ENCODE measurements at regions not wholly inside any gene's neighbourhood (a gene's known extent, or its start where the extent isn't known, plus 50 kb on each side); places are given as distances from the start of the nearest gene placed in this dataset.
A peak's percentile ranks its signal among the peaks of the same experiment; 100 is the strongest.

- peak in 1 of 2 experiments; percentile 41 for DNase-seq
Observed at GRCh38 chr21:32132881-32133280, 146.0 kb downstream of the MIS18A start.

DNA sequence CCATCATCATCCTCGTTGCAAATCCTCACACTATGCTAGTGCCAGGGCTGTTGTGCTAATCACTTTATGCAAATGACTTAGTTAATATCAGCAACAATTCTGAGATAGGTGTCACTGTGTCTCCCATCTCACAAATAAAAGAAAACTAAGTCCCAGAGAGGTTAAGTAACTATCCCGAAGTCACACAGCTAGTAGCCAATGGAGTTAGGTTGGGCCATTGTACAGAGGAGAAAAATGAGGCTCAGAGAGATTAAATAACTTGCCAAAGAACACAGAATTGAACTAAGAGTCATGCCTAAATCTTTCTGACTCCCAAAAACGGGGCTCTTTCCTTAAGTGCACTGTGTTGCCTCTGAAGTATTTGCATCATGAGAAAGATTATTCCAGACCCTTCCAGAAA lies 146.4 kb downstream of the MIS18A start:
- DNase-seq = no peak

DNA sequence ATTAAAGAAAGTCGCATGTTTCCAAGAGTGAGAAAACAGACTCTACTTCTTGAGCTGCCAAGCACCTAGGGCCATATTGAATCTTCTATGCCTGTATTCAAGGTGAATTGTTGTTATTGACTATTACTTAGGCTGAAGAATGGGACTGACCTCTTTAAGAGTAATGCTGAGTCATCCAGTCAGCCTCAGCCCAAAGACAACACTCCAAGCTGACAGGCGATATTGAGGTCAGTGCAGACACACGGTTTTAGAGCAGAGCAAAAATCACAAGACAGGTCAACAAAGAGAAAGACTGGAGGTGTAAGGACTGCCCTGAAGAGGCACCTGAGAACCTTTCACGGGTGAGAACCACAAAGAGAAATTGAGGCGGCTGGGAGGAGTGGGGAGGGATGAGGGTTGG lies 146.9 kb downstream of the MIS18A start:
- DNase-seq = no peak

DNA sequence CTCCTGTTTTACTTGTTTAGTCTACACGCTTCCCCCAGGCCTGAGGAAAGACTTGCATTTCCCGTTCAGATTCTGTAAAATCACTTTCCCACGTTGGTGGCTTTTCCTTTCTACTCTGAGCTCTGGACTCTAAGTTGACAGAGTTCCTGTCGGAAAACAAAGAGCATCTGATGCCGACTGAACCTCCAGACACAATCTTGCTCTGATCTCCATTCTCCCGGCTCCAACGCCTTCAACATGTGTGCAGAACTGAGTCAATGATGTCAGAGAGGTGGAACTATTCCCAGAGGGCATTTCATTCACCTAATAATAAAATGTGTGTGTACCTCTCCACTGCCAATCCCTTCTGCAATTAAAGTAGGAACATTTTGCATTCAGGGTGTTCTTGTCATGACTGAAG lies 147.7 kb downstream of the MIS18A start:
- no peak for DNase-seq

- no peak for DNase-seq
Observed at GRCh38 chr21:32130031-32130891, 148.6 kb downstream of the MIS18A start.

DNA sequence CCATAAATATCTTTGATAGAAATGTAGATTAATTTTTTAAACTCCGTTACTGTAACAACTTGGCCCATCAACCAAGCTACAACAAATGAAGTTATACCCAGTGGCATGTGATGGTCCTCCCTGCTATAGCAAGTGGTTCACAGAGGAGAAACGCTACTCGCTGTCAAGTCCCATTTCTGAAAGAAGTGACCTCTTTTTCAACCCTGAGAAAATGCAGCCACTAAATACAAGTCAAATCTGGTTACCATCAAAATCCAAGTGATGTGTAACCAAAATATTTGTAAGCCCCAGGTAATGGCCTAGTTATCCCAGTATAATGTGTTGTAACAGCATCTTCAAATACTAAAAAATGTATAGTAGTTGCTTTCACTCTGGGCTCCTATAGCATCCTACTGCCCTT lies 151.8 kb downstream of the MIS18A start:
- DNase-seq = no peak

DNA sequence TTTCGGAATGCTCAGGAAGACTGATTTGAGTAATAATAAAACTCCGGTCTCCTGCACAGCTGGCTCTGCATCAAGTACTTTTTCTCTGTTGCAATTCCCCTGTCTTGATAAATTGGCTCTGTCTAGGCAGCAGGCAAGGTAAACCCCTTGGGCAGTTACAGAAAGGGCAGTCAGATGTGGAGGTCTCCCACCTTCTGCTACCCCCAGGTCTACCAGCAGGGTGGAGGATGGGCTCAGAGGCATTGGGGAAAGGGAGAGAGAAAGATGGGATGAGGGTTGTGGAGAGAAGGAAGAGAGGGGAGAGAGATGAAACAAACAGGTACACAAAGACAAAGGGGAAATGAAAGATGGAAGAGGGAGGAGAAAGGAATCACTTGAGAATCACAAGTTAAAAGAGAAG lies 156.8 kb downstream of the MIS18A start:
- no peak for DNase-seq

DNA sequence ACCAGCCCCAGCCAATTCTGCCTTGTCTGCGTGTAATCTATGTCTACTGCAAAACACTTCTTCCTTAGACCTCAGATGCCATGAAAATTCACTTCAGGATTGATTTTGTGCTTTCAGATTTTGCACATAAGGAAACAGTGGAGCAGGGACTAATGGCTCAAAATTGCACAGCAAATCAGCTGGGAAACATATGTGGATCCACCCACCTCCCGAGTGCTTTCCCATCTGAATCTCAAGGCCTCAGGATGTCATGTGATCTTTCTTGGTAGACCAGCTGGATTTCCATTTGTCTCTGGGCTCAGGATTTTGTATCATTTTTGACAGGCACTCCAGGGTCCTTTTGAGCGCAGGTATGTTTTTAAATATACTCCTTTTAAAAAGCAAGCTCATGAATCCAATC lies 158.6 kb downstream of the MIS18A start:
- no peak for DNase-seq

DNA sequence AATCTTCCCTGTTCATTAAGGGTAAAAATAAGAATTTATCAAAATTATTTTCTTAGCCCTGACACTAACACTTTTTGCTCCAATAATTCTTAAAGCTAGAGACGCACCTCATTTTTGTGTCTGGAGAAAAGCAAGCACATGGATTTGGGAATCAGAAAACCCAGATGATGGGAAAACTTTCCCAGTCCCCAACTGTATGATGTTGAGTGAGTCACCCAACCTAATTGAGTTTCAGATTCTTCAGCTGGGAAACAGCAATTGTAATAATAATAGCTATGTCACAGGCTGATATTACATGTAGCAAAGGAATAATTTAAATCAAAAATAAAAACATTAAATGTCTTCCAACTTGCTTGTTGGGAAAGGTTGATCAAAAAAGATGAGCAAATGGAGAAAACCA lies 159.0 kb downstream of the MIS18A start:
- DNase-seq = no peak

DNA sequence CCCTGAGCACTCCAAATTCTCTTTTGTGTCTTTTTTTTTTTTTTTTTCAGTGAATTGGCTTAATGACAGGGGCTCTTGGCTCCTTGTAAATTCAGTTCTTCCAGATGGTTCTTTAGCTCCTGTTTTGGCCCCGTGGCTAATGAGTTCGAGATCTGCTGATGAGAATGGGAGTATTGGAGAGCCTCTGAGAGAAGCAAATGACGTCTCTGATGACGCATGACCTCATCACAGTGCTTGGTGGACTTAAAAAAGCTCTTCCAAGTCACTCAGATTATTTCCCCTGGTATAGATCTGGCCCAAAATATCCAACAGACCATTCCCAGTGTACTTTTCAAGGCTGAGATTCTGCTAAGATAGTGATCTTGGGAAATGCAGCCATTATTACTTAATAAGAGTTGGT lies 159.5 kb downstream of the MIS18A start:
- no peak for DNase-seq

DNA sequence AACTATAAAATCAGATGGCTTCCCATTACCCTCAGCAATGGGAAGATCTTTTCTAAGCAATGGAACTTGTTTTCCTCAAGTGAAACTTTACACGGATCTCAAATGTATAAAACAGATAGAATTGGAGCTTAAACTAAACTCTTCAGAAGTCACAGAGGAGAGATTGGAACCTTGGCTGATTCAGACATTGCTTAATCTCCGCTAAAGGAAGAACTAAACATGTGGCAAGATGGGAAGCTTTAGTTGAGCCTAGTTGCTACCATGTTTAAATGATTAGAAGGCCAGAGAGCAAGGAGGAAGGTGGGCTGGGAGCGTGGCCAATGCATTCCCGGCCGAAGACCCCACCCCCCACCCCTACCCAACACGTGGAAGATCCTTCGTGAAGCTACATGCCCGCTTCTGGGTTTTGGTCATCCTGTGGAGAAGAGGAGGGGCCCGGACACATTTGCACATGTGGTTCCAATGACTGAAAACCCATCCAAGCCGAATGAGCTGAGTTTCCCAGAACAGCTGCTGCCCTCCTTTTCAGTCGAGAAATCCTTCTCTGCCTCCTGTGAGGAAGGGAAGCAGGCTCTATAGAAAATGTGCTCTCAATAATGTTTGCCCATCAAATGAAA lies 164.3 kb downstream of the MIS18A start:
- no peak for DNase-seq

DNA sequence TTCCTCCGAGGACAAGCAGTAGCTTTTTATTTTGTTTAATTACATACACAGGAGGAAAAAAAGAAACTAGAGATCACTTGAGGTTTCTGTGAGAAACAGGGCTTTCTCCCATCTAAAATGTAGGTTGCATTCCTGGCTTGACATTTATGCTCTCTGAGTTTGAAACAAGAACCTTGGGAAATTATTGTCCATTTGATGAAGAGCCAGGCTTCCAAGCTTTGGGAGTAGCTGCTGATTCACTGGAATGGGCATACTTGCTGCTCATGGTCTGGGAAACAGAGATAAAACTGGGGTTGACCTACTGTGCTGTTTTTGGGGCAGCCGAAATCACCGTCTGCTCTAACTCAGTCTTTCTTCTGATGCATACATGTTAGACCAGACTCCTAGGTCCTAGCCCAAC lies 165.4 kb downstream of the MIS18A start:
- DNase-seq = no peak

GRCh38 chr21:32112195-32112594 lies 166.7 kb downstream of the MIS18A start:
- no peak for DNase-seq

- no peak for DNase-seq
Observed at GRCh38 chr21:32108566-32108965, 170.3 kb downstream of the MIS18A start.

DNA sequence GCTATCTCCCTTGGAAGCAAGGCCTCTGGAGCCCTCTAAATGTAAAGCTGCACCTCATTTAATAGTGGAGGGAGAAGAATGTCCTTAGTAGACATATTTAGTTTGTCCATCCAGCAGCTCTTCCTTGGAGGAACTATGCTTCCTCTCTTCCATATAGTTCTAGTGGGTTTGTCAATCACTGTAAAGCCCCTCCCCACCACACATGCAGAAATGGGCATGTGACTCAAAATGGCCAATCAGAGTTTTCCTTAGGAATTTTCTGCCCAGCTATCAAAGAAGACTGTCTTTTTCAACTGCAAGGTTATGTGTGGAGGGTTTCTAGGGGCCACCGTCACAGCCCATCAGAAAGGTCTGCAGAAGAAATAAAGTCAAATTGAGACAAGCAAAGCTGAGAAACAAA lies 175.5 kb downstream of the MIS18A start:
- DNase-seq = no peak

- no peak for DNase-seq
Observed at GRCh38 chr21:32102426-32102825, 176.4 kb downstream of the MIS18A start.

- DNase-seq = no peak
Observed at GRCh38 chr21:32101277-32101676, 177.6 kb downstream of the MIS18A start.

DNA sequence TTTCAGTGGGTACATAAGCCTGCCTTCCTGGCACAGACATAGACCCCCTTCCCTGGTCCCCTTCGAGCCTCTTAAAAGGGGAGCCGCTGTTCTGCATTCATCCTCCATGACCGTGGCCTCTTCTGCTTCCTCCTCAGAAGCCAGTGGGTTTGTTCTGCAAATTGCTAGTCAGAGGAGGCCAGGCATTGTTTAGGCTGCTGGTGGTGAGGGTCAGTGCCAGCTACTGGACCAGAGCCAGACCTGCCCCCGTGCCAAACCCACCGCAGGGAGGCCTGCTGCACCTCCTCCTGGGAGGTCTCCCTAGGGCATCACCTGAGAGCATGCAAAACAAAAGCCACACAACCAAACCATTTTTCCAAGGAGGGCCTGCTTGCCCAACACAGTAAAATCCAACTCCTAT lies 178.4 kb downstream of the MIS18A start:
- DNase-seq = peak; percentile 39 to 74

- DNase-seq = peak in 1 of 2 experiments; percentile 39
Observed at GRCh38 chr21:32099812-32100416, 178.9 kb downstream of the MIS18A start.

GRCh38 chr21:32096411-32096810 lies 182.4 kb downstream of the MIS18A start:
- DNase-seq = peak; percentile 4 to 25

DNA sequence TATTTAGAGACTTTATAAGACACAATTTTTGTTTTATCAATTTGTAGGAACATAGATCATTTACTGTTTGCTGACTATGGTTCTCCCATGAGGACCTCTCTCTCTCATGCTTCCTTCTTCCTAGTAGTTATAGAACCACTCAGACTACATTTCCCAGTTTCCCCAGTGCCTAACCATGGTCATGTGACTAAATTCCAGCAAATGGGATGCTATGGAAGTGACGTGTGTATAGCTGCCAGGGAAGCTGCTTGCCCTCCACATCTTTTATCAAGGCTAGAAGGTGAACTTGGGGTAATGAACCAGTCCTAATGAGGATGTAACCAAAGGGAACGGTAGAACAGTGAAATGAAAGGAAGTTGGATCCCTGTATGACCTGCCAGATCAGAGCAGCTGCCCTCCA lies 184.0 kb downstream of the MIS18A start:
- no peak for DNase-seq

DNA sequence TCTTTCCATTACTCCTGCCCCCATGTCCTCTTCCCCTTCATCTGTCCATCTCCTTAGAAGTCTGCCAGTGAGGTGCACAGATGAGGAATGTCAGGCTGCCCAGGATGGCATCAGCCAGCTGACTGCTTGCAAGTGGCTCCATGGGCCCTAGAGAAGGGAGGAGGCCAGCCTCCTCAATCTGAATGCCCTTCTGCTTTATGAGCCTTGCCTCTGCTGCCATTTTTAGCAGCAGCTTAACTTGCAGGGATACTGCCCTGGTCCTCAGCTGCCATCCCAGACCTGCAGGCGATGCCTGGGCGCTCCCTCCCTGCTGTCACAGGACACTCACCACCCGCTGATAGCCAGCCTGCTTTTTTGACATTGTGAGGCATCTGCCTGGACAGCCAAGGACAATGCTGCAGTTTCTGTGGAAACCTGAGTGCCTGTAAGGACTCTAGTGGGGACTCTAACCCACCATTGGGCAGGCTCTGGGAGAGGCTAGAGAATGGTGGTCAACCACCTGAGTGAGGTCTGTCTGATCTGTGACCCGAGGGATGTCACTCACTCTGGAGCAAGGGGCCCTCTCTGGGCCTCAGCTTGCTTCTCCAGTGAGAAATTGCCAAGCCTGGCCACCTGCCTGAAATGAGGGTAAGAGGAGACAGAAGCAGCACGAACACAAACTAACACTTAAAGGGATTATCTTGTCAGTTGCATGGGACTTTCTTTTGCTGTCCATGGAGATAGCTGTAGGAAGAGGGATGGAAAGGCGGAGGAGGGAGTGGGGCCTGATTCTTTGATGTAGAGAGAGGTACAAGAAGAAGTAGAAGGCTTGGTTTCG lies 185.0 kb downstream of the MIS18A start:
- DNase-seq = no peak

DNA sequence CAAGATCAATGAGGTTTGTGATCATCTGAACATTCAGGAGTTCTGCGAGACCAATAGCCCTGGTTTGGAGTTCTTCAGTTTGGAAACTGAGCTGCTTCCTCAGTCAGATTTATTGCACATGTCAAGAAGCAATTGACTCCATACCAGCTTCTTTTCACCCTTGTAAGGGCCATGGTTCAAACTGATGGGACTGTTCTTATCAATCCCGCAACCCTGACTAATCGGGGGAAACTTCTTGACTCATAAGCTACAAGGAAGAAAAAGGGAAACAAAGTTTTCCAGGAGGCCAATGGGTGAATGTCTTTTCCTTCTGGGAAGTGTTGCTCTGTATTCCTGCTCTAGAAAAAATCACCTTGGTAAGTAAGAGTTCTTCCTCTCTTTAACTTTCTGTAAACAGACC lies 187.9 kb downstream of the MIS18A start:
- DNase-seq = no peak

All from NCI-H2081 (cell line).